Neuronal stem cell (in vitro differentiated cells): ENCODE measurements at regions not wholly inside any gene's neighbourhood (a gene's known extent, or its start where the extent isn't known, plus 50 kb on each side); places are given as distances from the start of the nearest gene placed in this dataset.

Source experiments
- DNase-seq: peaks from one replicate; pipeline ENCODE4 v3.0.0-alpha.2; 2013; ENCODE audit warnings: low spot score
- H2AFZ ChIP-seq: one replicate; pipeline ENCODE4 v1.6.1; 2013; ENCODE audit warnings: mild to moderate bottlenecking, low read length, inconsistent platforms
- H2AK5ac ChIP-seq: 2 replicates; pipeline ENCODE4 v1.6.1; 2013; ENCODE audit warnings: low read depth, mild to moderate bottlenecking, inconsistent platforms, low read length, moderate library complexity, mixed read lengths
- H2BK120ac ChIP-seq: 2 replicates; pipeline ENCODE4 v1.6.1; 2013; ENCODE audit warnings: low read depth, mild to moderate bottlenecking, inconsistent platforms, low read length, moderate library complexity, mixed read lengths
- H2BK12ac ChIP-seq: one replicate; pipeline ENCODE4 v1.6.1; 2013; ENCODE audit warnings: low read length, inconsistent platforms
- H2BK15ac ChIP-seq: 2 replicates; pipeline ENCODE4 v1.6.1; 2013; ENCODE audit warnings: mild to moderate bottlenecking, low read length, inconsistent platforms, mixed read lengths
- H2BK5ac ChIP-seq: one replicate; pipeline ENCODE4 v1.6.1; 2013; ENCODE audit warnings: inconsistent platforms, mild to moderate bottlenecking, low read length, moderate library complexity
- H3K14ac ChIP-seq: one replicate; pipeline ENCODE4 v1.6.1; 2013; ENCODE audit warnings: low read length, inconsistent platforms
- H3K18ac ChIP-seq: 2 replicates; pipeline ENCODE4 v1.6.1; 2013; ENCODE audit warnings: low read length, inconsistent platforms
- H3K23ac ChIP-seq: 2 replicates; pipeline ENCODE4 v1.6.1; 2013; ENCODE audit warnings: low read depth, mild to moderate bottlenecking, mixed read lengths, low read length, inconsistent platforms; ENCODE audit not compliant: poor library complexity
- H3K27ac ChIP-seq: replicated peaks from 3 replicates; pipeline ENCODE4 v1.5.1; 2013; ENCODE audit warnings: low read length, inconsistent platforms
- H3K27me3 ChIP-seq, 3 experiments: 2 replicates each; pipeline ENCODE4 v1.6.1; 2013; ENCODE audit warnings: low read length in 3 of 3, mild to moderate bottlenecking in 2 of 3, inconsistent platforms in 1 of 3, low read depth in 1 of 3, mixed read lengths in 1 of 3, moderate library complexity in 1 of 3; ENCODE audit not compliant: control insufficient read depth in 3 of 3, insufficient read depth in 3 of 3
- H3K36me3 ChIP-seq, 2 donors: replicated peaks in 1 of 2; 2 replicates each; pipeline ENCODE4 v1.6.1; 2013; ENCODE audit warnings: low read length in 2 of 2; ENCODE audit not compliant: control insufficient read depth in 2 of 2, insufficient read depth in 2 of 2
- H3K4ac ChIP-seq: 2 replicates; pipeline ENCODE4 v1.6.1; 2013; ENCODE audit warnings: inconsistent platforms, mild to moderate bottlenecking, low read length, moderate library complexity
- H3K4me1 ChIP-seq, 2 donors: 1 replicate in 1 of 2; 2 replicates in 1 of 2; pipeline ENCODE4 v1.6.1; 2013; ENCODE audit warnings: low read length in 2 of 2, low read depth in 1 of 2; ENCODE audit not compliant: control insufficient read depth in 2 of 2, insufficient read depth in 1 of 2
- H3K4me2 ChIP-seq: one replicate; pipeline ENCODE4 v1.6.1; 2013; ENCODE audit warnings: mild to moderate bottlenecking, low read length, inconsistent platforms; ENCODE audit not compliant: insufficient read depth, poor library complexity, severe bottlenecking
- H3K4me3 ChIP-seq, 2 donors: 2 replicates each; pipeline ENCODE4 v1.5.1; 2013; ENCODE audit warnings: low read length in 2 of 2, mild to moderate bottlenecking in 2 of 2, inconsistent platforms in 1 of 2, moderate library complexity in 1 of 2
- H3K79me1 ChIP-seq: one replicate; pipeline ENCODE4 v1.6.1; 2013; ENCODE audit warnings: low read depth, mild to moderate bottlenecking, inconsistent platforms, low read length, moderate library complexity
- H3K9ac ChIP-seq: one replicate; pipeline ENCODE4 v1.6.1; 2013; ENCODE audit warnings: mild to moderate bottlenecking, low read depth, low read length, inconsistent platforms; ENCODE audit not compliant: poor library complexity
- H3K9me3 ChIP-seq, 2 donors: replicated peaks in 1 of 2; 2 replicates each; pipeline versions ENCODE3 to v1.6.1; 2013; ENCODE audit warnings: low read length in 2 of 2, mild to moderate bottlenecking in 2 of 2, inconsistent platforms in 1 of 2, low read depth in 1 of 2, mixed read lengths in 1 of 2, moderate library complexity in 1 of 2; ENCODE audit not compliant: control insufficient read depth in 2 of 2, insufficient read depth in 1 of 2
- H4K8ac ChIP-seq: one replicate; pipeline ENCODE4 v1.6.1; 2013; ENCODE audit warnings: low read depth, mild to moderate bottlenecking, inconsistent platforms, low read length, moderate library complexity
- H4K91ac ChIP-seq: one replicate; pipeline ENCODE4 v1.6.1; 2013; ENCODE audit warnings: low read length, low read depth, mild to moderate bottlenecking, inconsistent platforms; ENCODE audit not compliant: poor library complexity
- WGBS, 2 donors: extraction: QIAGEN DNeasy Blood & Tissue Kit; methylation state at CpG; one replicate each; pipeline ENCODE4 v1.1.7; 2013; ENCODE audit warnings: missing lambda C conversion rate in 2 of 2, mixed read lengths in 1 of 2; ENCODE audit not compliant: insufficient read length in 2 of 2, insufficient replicate concordance in 1 of 2; ENCODE audit errors: extremely low coverage in 2 of 2; 5-methylcytosine and 5-hydroxymethylcytosine counted together

DNA sequence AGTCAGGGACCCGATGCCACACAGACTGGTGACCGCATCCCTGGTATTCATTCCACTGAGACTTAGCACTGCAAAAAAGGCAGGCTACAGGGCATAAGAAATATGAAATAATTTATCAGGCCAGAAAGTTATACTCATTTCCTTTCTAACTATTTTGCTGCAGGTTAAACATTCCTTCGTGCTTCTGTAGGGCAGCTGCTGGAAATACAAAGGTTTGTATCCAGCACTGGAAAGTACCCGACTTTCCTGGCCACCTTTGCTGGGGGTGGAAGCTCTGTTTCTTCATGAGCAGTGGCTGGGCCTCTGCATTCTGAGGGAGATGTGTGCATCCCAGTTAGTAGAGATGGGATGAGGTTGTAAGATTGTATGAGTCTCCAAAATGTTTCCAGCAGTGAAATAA lies 478.6 kb upstream of the WWC1 start:
- Histone ChIP-seq H3K27me3 (no peaks in the 10 kb centered on the region), H3K9me3 (no peaks in the 10 kb centered on the region), H2BK5ac (no peak overlapping the region), H3K18ac (no peak overlapping the region), H3K4ac (no peak overlapping the region), H3K4me1 (peaks cover 12 to 28% of the 10 kb centered on the region in 2 donors), H2BK15ac (no peak overlapping the region), H2AK5ac (no peak overlapping the region), H4K91ac (no peak overlapping the region), H2BK120ac (no peak overlapping the region), H3K4me2 (no peak overlapping the region), H3K14ac (no peak overlapping the region), H2AFZ (no peak overlapping the region), H2BK12ac (no peak overlapping the region), H3K23ac (no peak overlapping the region), H3K79me1 (no peaks in the 10 kb centered on the region), H4K8ac (no peak overlapping the region), H3K4me3 (no peak overlapping the region), H3K9ac (no peak overlapping the region), H3K36me3 (no peaks in the 10 kb centered on the region), H3K27ac (no peak overlapping the region)
- no CpG with 5 or more reads among the region's 4 CpGs for WGBS, 2 donors
- DNase-seq, result no peak

DNA sequence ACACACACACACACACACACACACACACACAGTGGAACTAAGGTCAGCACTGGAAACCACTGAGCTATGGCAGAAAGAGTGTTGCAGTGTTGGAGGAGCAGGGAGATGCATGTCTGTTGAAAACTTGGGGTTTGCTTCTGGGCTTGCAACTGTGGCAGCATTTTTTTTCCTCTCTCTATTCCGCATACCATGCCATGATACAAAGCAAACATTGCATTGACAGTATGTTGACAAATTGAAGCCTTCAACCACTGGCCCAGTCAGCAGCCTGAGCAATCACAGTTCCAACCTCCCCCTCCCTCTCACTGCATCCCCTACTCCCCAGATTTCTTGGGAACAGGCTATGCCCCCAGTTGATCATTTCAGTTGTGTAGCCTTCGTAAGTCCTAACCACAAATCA lies 478.1 kb upstream of the WWC1 start:
- no peaks in the 10 kb centered on the region for H3K9me3 ChIP-seq
- no peak overlapping the region for H2BK120ac ChIP-seq
- no peaks in the 10 kb centered on the region for H3K27me3 ChIP-seq
- no peaks in the 10 kb centered on the region for H3K36me3 ChIP-seq
- no peak overlapping the region for H2BK15ac ChIP-seq
- H3K18ac ChIP-seq, result no peak overlapping the region
- no peaks in the 10 kb centered on the region for H3K79me1 ChIP-seq
- WGBS, 2 donors, result no CpG with 5 or more reads among the region's 2 CpGs
- DNase-seq, result no peak
- no peak overlapping the region for H2AK5ac ChIP-seq
- no peak overlapping the region for H4K91ac ChIP-seq
- H3K23ac ChIP-seq, result no peak overlapping the region
- H2BK12ac ChIP-seq, result no peak overlapping the region
- no peak overlapping the region for H3K27ac ChIP-seq
- H2AFZ ChIP-seq, result no peak overlapping the region
- no peak overlapping the region for H4K8ac ChIP-seq
- H3K4ac ChIP-seq, result no peak overlapping the region
- H3K4me3 ChIP-seq, result no peak overlapping the region
- H2BK5ac ChIP-seq, result no peak overlapping the region
- H3K9ac ChIP-seq, result no peak overlapping the region
- H3K14ac ChIP-seq, result no peak overlapping the region
- peaks cover 12 to 28% of the 10 kb centered on the region in 2 donors for H3K4me1 ChIP-seq
- H3K4me2 ChIP-seq, result no peak overlapping the region

DNA sequence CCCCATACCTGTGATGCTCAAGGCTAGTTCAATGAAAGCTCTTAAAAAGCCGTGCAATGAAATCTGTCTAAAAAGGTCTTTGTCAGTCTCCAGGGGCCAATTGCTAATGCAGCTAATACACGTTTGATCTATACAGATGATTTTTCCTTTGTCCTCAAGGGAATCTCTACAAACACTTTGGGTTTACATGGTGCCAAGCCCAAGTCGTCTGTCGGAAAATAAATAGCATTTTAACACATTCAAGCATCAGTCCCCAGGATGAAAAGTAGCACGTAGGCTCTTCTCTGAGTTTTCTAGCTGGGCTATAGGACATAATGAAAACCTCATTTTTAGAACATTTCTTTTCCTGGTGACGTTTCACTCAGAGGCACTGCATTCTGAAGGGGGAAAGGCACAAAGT lies 477.4 kb upstream of the WWC1 start:
- Histone ChIP-seq H4K91ac (no peak overlapping the region), H3K4me1 (peaks cover 12 to 28% of the 10 kb centered on the region in 2 donors), H3K79me1 (no peaks in the 10 kb centered on the region), H3K23ac (no peak overlapping the region), H3K14ac (no peak overlapping the region), H2BK12ac (no peak overlapping the region), H2AFZ (no peak overlapping the region), H3K18ac (no peak overlapping the region), H3K4ac (no peak overlapping the region), H3K27ac (no peak overlapping the region), H2BK15ac (no peak overlapping the region), H3K27me3 (no peaks in the 10 kb centered on the region), H3K36me3 (no peaks in the 10 kb centered on the region), H3K9me3 (no peaks in the 10 kb centered on the region), H2AK5ac (no peak overlapping the region), H4K8ac (no peak overlapping the region), H2BK120ac (no peak overlapping the region), H3K4me3 (no peak overlapping the region), H3K9ac (no peak overlapping the region), H2BK5ac (no peak overlapping the region), H3K4me2 (no peak overlapping the region)
- no peak for DNase-seq
- WGBS, 2 donors, result no CpG with 5 or more reads among the region's 6 CpGs

DNA sequence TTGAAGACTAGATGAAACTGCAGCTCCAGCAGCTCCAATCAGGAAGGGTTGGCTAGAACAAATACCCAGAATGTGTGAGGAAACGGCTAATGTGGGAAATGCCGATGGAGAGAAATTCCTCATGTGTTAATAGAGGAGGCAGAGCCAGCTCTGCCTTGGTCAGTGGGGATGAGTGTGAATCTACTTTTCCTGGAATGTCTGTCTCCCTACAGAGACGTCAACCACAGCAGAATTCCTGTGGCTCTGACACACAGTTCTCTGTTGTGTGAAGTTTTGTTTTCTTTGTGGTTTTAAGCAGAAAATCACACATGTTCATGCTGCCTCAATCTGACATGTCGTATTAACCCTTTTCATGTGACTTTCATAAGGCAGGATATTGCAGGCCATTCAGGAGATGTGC lies 476.6 kb upstream of the WWC1 start:
- Histone ChIP-seq H3K36me3 (no peaks in the 10 kb centered on the region), H3K79me1 (no peaks in the 10 kb centered on the region), H3K27ac (no peak overlapping the region), H3K4me3 (no peak overlapping the region), H4K8ac (no peak overlapping the region), H3K9me3 (no peaks in the 10 kb centered on the region), H2BK5ac (no peak overlapping the region), H2BK12ac (peak overlapping the region; percentile 17), H2AK5ac (no peak overlapping the region), H3K18ac (no peak overlapping the region), H4K91ac (no peak overlapping the region), H3K9ac (no peak overlapping the region), H3K14ac (no peak overlapping the region), H3K27me3 (no peaks in the 10 kb centered on the region), H2AFZ (no peak overlapping the region), H3K4ac (no peak overlapping the region), H3K4me2 (no peak overlapping the region), H2BK120ac (no peak overlapping the region), H2BK15ac (no peak overlapping the region), H3K23ac (no peak overlapping the region), H3K4me1 (peaks cover 10 to 27% of the 10 kb centered on the region in 2 donors)
- no peak for DNase-seq
- no CpG with 5 or more reads among the region's 4 CpGs for WGBS, 2 donors
